ENCODE measurements at regions not wholly inside any gene's neighbourhood (a gene's known extent, or its start where the extent isn't known, plus 50 kb on each side); places are given as distances from the start of the nearest gene placed in this dataset.

DNA sequence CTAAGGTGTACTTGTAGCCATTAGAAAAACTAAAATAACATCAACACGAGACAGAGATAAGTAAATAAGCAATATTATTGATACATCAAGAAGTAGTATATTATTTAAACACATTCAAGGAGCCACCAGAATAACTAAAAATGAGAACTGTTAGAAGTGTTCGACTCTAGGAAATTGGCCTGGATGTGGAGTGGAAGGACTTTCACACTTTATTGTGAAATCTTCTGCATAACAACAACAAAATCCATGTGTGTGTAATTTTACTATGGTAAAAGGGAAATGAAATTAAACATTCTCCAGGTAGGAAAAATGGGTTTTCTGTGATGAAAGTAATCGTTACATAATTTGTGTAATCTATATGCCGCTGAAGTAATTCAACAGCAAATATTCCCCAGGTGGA lies 96.3 kb upstream of the RNF152 start:
- DNase-seq: no peak

DNA sequence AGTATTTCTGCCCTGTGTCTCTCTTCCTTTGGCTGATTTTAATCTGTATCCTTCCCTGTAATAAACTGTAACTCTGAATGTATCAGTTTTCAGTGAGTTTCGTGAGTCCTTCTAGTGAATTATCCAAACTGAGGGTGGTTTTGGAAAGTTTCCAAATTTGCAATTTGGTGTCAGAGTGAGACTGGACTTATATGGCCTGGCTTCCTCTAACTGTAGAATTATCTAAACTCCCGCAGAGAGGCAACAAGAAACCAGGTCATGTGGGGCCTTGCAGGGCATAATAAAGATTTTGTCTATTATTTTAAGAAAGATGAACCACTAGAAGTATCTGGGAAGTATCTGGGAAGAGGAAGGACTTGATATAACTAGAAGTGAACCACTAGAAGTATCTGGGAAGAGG lies 95.3 kb upstream of the RNF152 start:
- DNase-seq: no peak

DNA sequence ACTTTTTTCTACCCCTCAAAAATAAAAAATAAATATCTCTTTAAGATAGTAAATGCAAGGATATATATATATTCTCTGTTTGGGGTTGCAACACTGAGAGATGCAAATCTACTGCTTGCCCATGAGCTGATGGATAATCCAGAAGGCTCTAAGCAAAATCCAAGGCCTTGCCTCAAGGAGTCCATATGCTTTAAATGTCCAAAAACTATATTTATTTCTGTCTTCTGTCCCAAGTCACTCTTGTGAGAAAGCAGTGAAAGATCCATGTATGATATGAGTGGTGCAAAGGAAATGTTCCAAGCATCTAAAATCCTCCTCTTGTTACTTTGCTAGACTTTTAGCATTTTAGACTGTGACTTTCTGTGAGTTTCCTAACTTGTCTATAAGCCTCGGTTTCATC lies 92.9 kb upstream of the RNF152 start:
- DNase-seq: no peak

DNA sequence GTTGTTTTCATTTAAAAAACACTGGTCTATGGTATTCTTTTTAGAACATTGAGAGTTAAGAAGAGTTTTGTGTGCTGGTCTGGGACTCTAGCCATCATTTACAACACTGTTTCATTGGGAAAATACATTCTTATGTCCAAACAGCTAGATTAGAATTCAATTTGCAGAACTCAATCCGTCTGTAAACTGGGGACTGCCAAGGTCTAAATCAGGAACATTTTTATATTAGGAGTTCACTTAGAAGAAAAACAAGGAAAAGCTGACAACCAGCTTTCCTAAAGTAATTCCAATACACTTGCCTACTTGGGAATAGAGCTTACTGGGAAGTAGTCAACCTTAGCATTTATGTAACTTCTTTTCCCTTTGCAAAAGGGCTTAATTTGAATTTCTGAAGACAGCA lies 91.5 kb upstream of the RNF152 start:
- no peak for DNase-seq

DNA sequence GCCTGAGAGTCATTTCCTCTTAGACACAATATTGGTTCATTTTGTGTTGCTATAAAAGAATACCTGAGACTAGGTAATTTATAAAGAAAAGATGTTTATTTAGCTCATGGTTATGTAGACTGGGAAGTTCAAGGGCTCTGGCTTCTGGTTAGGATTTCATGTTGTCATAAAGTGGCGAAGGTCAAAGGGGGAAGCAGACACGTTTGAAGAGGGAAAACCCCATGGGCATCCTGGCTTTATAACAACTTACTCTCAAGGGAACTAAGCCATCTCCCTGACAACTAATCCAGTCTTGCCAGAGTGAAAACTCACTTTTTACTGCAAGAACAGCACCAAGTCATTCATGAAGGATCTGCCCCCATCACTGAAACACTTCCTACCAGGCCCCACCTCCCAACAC lies 89.7 kb upstream of the RNF152 start:
- no peak for DNase-seq

DNA sequence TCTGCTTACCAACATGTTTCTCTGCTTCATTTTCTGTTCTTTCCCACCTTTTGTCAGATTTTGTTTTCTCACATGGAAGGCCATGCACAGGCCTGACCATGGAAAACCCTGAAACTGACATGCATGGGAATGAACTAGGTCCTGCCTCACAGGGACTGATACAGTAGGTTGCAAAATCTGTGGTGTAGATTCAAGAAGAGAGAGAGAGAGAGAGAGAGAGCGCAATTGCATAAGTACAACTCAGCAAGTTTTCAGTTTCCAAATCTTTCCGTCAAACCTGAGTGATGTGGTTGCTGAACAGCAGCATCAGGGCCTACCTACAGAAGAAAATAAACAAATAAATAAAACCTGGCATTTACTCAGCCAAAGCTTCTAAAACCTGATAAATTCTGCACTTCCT lies 87.5 kb upstream of the RNF152 start:
- no peak for DNase-seq

DNA sequence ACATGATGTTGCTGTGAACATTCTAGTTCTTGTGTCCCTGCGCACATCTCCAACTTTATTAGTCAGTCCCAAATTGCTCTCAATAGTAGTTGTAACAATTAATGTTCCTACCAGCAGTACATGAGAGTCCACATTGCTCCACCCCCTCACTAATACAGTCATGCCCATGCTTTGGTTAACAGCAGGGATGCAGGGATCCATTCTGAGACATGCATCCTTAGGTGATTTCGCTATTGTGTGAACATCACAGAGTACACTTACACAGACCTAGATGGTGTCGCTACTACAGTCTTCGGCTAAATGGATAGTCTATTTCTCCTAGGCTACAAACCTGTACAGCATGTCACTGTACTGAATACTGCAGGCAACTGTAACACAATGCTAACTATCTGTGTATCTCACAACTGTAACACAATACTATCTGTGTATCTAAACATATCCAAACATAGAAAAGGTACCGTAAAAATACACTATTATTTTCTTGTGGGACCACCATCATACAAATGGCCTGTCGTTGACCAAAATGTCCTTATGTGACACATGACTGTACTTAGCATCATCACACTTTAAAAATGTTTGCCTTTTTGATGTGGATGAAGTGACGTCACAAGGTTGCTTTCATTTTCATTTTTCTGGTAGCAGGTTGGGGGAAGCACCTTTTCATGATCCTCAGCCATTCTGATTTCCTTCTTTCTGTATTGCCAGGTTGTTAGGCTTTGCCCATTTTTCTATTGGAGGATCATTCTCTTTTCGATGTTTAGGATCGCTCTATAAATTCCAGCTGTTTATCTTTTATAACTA lies 82.9 kb upstream of the RNF152 start:
- no peak for DNase-seq

DNA sequence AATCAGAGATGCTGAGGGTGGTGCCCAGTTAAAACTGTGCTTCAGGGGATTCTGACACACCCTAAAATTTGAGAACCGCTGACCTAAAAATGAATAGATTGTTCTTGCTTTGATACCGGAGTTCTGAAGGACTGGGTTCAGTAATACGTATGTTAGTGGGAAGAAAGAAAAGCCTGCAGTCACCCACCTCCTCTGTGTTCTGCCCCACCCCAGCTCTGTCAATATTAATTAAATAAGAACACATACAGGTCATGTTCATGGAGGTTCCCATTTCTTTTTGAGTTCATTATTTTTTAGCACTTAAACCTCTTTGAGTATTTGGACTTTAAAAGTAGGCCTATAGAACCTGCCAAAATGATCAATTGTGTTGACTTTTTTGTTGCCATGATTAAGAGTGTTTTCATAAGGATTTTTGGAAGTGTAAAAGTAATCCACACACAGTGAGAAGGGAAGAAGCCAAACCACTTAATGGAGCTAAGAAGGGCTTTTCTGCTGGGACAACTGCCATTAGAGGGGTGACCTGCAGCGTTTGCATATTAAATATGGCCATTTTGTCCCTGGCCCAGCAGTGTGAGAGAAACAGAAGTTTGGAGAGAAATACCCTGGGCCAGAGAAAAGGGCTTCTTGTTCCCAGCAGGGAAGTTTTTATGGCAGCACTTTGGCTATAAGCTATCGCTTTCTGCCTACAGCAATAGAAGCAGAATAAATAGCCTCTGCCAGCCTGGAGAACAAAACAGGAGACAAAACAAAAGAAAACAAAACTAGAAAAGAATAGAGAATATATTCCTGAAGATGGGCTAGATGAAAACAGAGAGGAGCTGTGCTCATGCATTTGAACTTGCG lies 80.7 kb upstream of the RNF152 start:
- no peak for DNase-seq

DNA sequence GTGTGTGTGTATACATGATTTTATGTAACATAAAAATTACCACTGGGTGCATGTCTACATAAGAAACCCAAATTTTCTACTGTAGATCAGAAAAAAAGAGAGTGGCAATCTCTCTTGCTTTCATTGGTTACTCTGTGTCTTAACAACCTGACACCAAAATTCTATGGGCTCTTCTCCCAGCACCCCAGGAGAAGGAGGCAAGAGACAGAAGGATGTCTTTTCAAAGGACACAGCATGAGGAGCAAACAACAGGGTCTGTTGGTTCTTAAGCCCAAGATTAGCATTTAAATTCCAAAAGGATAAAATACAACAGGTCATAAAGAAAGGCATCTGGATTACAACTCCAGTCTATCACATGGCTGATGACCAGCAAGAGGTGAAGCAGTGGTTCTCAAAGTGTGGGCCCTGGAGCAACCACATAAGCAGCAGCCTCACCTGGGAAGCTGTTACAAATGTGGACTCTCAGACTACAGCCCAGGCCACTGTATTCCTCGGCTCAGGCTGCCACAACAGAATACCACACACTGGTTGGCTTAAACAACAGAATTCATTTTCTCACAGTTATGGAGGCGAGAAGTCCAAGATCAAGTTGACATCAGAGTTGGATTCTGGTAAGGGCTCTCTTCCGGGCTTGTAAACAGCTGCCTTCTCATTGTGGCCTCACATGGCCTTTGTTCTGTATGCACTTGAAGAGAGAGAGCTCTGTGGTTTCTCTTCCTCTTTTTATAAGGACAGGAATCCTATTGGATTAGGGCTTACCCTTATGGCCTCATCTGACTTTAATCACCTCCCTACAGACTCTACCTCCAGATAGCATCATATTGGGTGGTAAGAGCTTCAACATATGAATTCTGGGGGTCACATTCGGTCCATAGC lies 79.8 kb upstream of the RNF152 start:
- DNase-seq: no peak

DNA sequence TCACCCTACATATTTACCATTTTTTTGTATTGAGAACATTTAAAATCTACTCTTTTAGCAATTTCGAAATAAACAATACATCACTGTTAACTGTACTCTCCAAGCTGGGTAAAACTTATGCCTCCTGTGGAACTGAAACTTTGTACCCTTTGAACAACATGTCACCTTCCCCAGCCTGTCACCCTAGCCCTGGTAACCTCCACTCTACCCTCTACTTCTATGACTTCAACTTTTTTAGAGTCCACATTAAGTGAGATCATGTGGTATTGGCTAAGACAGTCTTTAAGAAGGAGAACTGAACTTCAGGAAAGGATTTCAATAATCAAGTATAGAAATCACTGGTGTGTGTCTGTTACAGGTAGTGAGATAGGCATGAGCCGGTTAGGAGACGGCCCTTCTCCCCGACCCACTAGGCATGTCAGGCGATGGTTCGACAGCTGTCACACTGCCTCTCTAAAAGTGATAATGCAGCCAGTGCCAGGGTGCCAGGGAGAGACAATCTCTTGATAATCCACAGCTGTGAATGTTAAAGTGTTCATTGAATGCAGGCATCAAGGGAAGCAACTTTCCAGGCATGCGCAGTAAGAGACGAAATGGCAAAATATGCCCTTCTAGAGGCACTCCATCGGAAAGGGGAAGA lies 74.6 kb upstream of the RNF152 start:
- peak; percentile 21 to 72 for DNase-seq

DNA sequence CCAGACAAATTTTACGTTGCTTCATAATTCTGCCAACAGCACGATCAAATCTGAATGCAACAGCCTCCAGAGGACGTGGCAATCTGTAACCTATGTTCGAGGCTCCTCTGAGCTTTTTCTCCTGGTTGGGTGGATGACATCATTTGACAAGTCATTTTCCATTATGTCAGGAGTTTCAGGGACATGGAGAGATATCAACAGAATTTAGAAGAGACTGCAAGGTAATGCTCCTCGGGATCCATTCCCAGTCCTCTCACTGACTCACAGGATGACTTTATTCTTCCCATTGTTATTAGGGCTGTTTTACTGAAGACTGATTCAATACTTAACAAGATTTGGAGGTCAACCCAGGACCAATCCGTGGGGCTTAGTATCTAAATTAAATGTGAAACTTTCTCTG lies 72.5 kb upstream of the RNF152 start:
- no peak for DNase-seq

DNA sequence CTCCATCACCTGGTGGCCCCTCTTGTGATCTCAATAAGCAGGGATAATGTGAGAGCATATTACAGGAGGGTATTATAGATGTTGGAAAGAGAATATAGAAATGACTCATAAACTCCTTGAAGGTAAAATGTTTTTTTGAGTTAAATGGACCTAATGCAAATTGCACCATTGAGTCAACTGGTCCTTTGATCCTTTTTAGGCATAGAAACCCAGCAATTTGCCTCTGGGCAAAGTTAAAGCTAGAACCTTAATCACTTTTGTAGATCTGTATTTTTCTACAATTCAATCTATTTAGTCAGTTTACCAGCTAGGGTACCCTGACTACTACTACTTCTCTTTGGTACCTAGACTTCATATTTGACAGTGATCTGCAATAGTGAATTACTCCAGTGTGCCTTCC lies 71.8 kb upstream of the RNF152 start:
- no peak for DNase-seq

DNA sequence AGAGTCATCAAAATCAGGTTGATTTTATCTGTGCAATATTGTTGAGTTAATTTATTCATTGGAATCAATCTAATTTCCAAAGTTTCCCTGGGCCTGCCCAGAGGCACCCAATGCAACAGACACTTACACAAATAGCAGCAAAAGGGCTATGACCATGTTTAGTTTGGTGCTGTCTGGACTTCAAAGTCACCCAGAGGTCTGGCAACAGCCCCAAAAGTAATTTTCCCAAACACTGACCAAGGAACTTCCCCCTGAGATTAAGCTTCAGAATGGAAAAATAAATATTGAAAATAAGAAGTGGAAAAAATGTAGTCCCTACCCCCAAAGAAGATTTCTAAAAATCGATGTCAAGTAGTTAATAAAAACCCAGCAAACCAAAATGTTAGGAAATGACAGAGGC lies 70.9 kb upstream of the RNF152 start:
- no peak for DNase-seq

DNA sequence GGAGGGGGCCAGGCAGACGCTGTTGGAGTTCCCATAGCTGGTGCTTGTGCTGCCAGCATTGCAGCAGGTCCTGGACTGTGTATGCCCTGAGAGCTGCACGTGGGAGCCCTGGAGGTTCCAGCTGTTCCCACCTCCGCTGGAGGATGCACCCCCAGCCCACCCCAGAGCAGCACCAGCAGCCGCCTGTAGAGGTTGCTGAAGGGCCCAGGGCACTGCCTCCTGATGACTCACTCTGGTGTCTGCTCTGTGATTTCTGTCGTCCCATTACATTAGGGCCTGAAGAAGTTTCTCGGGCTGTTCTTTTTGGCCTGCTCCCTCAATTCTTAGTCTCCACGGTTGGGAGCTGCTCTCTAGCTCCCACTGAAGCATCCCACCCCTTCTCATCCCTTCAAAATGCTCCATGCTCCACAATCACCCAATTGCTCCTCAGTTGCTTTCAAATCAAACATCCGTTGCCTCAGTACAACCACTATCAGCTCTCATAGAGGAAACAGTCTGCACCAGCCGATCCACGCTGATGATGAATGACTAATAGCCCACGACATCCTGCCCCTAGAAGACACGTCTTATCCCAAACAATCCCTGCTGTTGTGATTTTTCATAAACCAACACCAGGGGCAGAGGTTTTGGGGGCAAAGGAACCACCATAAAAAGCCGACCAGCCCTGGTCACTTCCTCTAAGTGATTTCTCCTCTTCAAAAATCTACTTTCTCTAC lies 65.2 kb upstream of the RNF152 start:
- DNase-seq: no peak

DNA sequence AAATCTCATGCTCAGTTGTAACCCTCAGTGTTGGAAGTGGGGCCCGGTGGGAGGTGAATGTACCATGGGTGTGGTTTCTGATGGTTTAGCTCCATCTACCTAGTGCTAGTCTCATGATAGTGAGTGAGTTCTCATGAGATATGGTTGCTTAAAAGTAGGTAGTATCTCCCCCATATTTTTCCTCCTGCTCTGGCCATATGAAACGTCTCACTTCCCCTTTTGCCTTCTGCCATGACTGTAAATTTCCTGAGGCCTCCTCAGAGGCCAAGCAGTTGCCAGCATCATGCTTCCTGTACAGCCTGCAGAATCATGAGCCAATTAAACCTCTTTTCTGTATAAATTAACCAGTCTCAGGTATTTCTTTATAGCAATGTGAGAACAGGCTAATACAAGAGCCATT lies 62.8 kb upstream of the RNF152 start:
- no peak for DNase-seq

DNA sequence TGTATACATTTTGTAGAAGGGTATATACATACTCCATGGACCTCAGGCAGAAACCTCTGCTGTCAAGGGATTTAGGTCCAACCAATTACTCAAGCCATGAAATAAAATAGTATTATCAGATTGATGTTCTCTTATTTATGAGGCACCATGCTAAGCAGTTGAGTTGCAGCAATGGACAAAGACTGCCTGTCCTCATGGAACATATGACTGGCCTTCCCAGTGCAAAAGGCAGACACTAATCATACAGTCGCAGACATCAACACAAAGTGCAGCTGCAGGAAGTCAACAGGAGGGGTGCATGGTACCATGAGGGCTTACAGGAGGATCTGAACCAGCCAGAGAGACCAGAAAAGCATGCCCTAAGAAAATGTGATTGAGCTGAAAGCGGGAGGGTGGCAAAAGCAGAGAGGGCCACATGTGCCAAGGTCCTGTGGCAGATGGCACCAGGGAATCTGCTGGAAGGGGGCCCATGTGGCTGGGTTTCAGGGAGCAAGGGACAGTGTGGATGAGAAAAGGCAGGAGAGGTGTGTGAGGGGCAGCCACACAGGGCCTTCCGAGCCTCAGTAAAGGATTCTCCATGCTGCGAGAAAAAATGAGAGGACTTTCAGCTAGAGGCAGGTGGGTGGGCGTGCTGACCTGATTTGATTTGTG lies 61.4 kb upstream of the RNF152 start:
- DNase-seq: no peak

DNA sequence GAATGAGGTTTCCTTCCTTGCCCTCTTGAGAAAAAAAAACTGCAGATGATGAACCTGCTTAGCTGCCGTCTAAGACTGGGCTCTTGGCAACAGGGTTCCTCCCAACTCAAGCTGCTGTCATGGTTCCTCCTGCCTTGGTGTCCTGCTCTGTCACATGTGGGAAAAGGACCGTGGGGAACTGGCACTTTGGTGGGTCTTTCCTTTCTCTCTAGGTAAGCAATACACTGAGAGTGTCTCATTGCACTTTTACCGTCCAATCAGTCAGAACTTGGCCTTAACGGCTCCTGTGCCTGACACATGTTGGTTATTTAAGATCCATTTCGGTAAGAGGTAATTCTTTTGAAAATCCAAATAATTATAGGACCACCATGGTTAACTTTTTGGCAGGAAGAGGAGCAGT lies 60.8 kb upstream of the RNF152 start:
- DNase-seq: no peak

DNA sequence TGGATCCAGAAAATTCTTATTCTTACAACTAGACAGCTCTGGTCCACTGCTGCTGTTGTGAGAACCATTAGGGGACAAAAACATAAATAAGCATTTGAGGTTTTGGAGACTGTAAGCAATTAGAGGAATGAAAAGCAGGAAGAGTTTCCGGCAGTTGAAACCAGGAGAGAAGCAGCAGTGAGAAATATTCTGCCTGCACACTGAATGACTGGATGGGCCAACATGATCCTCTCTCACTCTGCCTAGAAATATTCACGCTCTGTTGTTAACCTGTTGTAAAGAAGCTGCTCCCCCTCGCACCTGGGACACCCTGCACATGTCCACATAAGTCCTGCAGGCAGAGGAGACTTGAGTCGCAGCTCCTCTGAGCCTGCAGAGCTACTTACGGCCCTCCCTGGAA lies 60.4 kb upstream of the RNF152 start:
- no peak for DNase-seq

DNA sequence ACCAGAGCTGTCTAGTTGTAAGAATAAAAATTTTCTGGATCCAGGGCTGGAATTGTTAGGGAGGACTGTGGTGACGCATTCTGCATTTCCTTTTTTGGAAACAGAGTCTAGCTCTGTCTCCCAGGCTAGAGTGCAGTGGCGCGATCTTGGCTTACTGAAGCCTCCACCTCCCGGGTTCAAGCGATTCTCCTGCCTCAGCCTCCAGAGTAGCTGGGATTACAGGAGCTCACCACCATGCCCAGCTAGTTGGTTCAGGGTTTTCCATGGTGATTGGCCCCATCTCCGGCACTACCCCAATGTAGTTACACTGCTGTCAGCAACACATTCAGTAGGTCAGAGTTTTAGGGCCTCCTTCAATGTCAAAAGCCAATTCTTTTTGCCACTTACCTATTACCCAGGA lies 58.6 kb upstream of the RNF152 start:
- no peak for DNase-seq

DNA sequence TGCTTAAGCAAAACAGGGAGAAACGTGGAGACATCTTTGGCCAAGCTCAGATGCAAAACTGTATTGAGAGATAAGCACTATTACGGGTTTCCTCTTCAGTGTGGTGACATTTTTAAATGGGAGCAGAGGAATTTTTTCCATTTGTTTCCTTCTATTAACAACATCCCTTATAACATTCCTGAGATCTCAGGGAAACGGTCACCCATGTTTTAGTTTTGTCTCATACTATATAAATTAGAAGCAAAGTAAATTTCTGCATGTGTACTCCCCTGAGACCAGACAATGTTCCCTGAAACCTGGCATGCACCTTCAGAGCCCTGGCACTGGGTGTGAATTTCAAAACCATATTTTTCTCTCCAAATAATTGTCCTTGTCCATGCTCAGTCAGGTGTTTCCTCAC lies 57.6 kb upstream of the RNF152 start:
- DNase-seq: no peak

DNA sequence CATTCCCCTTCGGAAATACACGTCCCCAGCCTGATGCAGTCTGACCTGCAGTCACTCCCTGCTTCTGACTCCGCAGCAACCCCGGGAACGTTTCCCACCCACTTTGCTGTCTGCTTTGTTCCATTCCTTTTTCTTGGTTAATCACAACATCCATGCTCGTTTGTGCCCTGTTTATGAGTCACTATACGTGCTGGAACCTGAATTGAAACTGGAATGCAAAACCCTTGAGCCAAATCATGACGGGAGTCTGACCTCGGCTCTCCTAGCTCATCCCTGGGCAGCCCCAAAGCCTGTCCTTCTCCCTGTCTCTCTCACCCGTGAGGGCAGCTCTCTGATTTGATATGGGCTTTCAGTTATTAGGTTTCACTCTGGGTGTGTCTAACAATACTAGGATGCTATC lies 57.1 kb upstream of the RNF152 start:
- no peak for DNase-seq
